Skeletal muscle tissue (tissue), 3 donors: ENCODE measurements at regions not wholly inside any gene's neighbourhood (a gene's known extent, or its start where the extent isn't known, plus 50 kb on each side); places are given as distances from the start of the nearest gene placed in this dataset.

ENCODE experiments used
- H3K27ac ChIP-seq: one replicate; pipeline ENCODE4 v1.7.0; 2013; ENCODE audit warnings: mild to moderate bottlenecking, low read depth, low read length, inconsistent platforms
- H3K27me3 ChIP-seq, 3 donors: one replicate each; pipeline ENCODE4 v1.7.0; 2013; ENCODE audit warnings: low read length in 3 of 3; ENCODE audit not compliant: control insufficient read depth in 3 of 3, insufficient read depth in 3 of 3
- H3K36me3 ChIP-seq, 3 donors: one replicate each; pipeline ENCODE4 v1.7.0; 2013; ENCODE audit warnings: low read length in 3 of 3; ENCODE audit not compliant: control insufficient read depth in 3 of 3, insufficient read depth in 3 of 3
- H3K4me1 ChIP-seq, 3 donors: one replicate each; pipeline ENCODE4 v1.7.0; 2013; ENCODE audit warnings: low read length in 3 of 3, mild to moderate bottlenecking in 3 of 3; ENCODE audit not compliant: control insufficient read depth in 3 of 3, insufficient read depth in 3 of 3
- H3K4me3 ChIP-seq, 3 donors: one replicate each; pipeline ENCODE4 v1.7.0; 2013; ENCODE audit warnings: low read length in 3 of 3
- H3K9ac ChIP-seq, 3 donors: one replicate each; pipeline ENCODE4 v1.7.0; 2013; ENCODE audit warnings: low read length in 3 of 3, mild to moderate bottlenecking in 3 of 3, moderate library complexity in 2 of 3, low read depth in 1 of 3
- H3K9me3 ChIP-seq, 3 donors: one replicate each; pipeline ENCODE4 v1.7.0; 2013; ENCODE audit warnings: low read length in 3 of 3; ENCODE audit not compliant: control insufficient read depth in 3 of 3
- donor health status: Osteomylitis.

- no peak overlapping the region for H3K9ac ChIP-seq
- no peaks in the 10 kb centered on the region for H3K4me1 ChIP-seq
- H3K27ac ChIP-seq: no peak overlapping the region
- H3K36me3 ChIP-seq: no peaks in the 10 kb centered on the region
- no peak overlapping the region for H3K4me3 ChIP-seq
- peaks cover 0 to 2% (median 2%) of the 10 kb centered on the region in 3 donors for H3K9me3 ChIP-seq
- no peaks in the 10 kb centered on the region for H3K27me3 ChIP-seq
Observed at GRCh38 chr16:65524997-65525396, 403.1 kb upstream of the CDH11 start.

GRCh38 chr16:65524231-65524630, 402.4 kb upstream of the CDH11 start:
- no peak overlapping the region for H3K9ac ChIP-seq
- no peak overlapping the region for H3K4me3 ChIP-seq
- H3K4me1 ChIP-seq: no peaks in the 10 kb centered on the region
- H3K36me3 ChIP-seq: no peaks in the 10 kb centered on the region
- H3K9me3 ChIP-seq: peaks cover 0 to 2% (median 2%) of the 10 kb centered on the region in 3 donors
- H3K27ac ChIP-seq: no peak overlapping the region
- H3K27me3 ChIP-seq: no peaks in the 10 kb centered on the region

DNA sequence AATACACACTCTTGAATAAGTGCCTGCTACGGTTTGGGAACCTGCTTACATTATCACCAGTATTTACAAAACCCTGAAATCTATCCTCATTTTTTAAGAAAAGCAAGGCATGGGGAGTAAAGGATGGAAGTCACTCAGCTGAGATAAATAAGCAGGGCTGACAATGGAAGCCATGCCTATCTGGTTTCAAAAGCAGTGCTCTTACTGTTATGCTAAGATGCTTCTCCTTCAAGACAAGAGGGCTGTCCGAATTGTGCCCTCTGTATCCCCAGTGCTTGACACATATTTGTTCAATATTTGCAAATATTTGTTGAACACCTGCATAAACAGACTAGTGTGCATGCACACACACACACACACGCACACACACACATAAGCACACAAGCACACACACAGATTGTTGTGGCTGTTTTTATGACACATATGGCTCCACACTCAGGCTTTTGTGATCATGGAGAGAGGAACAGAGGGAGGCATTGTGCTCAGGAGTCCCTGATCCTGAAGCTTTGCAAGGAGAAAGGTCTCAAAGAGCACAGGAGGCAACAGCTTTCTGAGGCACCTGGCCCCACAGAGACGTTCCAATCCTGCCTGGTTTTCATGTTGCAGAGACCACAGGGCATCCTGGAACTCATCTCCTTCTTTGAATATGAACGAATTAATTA, 401.6 kb upstream of the CDH11 start:
- Histone ChIP-seq H3K4me3 (no peak overlapping the region), H3K9ac (no peak overlapping the region), H3K36me3 (no peaks in the 10 kb centered on the region), H3K4me1 (no peaks in the 10 kb centered on the region), H3K27me3 (no peaks in the 10 kb centered on the region), H3K27ac (no peak overlapping the region), H3K9me3 (peaks cover 0 to 2% (median 2%) of the 10 kb centered on the region in 3 donors)

GRCh38 chr16:65522412-65522811, 400.5 kb upstream of the CDH11 start:
- H3K9ac ChIP-seq: no peak overlapping the region
- H3K27ac ChIP-seq: no peak overlapping the region
- H3K4me3 ChIP-seq: no peak overlapping the region

GRCh38 chr16:65521633-65522328, 399.9 kb upstream of the CDH11 start:
- Histone ChIP-seq H3K4me1 (no peaks in the 10 kb centered on the region), H3K4me3 (no peak overlapping the region), H3K27ac (no peak overlapping the region), H3K9me3 (peaks cover 0 to under 1% (median 0%) of the 10 kb centered on the region in 3 donors), H3K9ac (no peak overlapping the region), H3K27me3 (no peaks in the 10 kb centered on the region), H3K36me3 (no peaks in the 10 kb centered on the region)

More at GRCh38 chr16:65522412-65522811, 400.5 kb upstream of the CDH11 start:
- H3K27me3 ChIP-seq: no peaks in the 10 kb centered on the region
- H3K4me1 ChIP-seq: no peaks in the 10 kb centered on the region
- H3K9me3 ChIP-seq: peaks cover 0 to 2% (median 2%) of the 10 kb centered on the region in 3 donors
- no peaks in the 10 kb centered on the region for H3K36me3 ChIP-seq

- H3K9ac ChIP-seq: no peak overlapping the region
Observed at GRCh38 chr16:65519402-65519801, 397.5 kb upstream of the CDH11 start.

GRCh38 chr16:65515193-65515592, 393.3 kb upstream of the CDH11 start:
- H3K9ac ChIP-seq: no peak overlapping the region
- H3K4me3 ChIP-seq: no peak overlapping the region
- no peaks in the 10 kb centered on the region for H3K36me3 ChIP-seq
- H3K9me3 ChIP-seq: no peaks in the 10 kb centered on the region
- H3K27ac ChIP-seq: no peak overlapping the region
- no peaks in the 10 kb centered on the region for H3K4me1 ChIP-seq
- no peaks in the 10 kb centered on the region for H3K27me3 ChIP-seq

More at GRCh38 chr16:65519402-65519801, 397.5 kb upstream of the CDH11 start:
- Histone ChIP-seq H3K9me3 (no peaks in the 10 kb centered on the region), H3K4me1 (no peaks in the 10 kb centered on the region), H3K4me3 (no peak overlapping the region), H3K36me3 (no peaks in the 10 kb centered on the region), H3K27me3 (no peaks in the 10 kb centered on the region), H3K27ac (no peak overlapping the region)

DNA sequence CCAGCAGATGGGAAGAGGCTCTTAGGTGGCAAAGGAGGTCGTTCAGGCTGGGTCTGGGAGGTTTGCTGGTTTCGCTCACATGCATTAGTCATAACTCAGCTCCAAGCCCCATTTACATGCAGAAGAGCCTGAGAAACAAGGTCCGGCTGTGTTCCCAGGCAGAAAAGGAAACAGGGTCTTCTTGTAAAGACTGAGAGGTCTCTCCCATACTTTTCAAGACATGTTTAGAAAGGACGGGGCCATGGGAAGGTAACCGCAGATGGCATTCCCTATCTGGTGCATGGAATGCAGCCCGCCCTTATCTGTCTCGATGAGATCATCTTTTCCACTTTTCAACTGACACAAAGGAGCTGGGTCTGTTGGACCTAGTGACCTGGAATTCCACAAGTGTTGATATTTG, 389.0 kb upstream of the CDH11 start:
- H3K27me3 ChIP-seq: no peaks in the 10 kb centered on the region
- no peak overlapping the region for H3K9ac ChIP-seq
- H3K27ac ChIP-seq: no peak overlapping the region
- no peaks in the 10 kb centered on the region for H3K36me3 ChIP-seq
- no peak overlapping the region for H3K4me3 ChIP-seq
- no peaks in the 10 kb centered on the region for H3K9me3 ChIP-seq
- no peaks in the 10 kb centered on the region for H3K4me1 ChIP-seq

GRCh38 chr16:65510241-65510640, 388.4 kb upstream of the CDH11 start:
- no peak overlapping the region for H3K27ac ChIP-seq
- H3K4me1 ChIP-seq: no peaks in the 10 kb centered on the region
- no peak overlapping the region for H3K9ac ChIP-seq
- no peak overlapping the region for H3K4me3 ChIP-seq
- H3K27me3 ChIP-seq: no peaks in the 10 kb centered on the region
- no peaks in the 10 kb centered on the region for H3K9me3 ChIP-seq
- H3K36me3 ChIP-seq: no peaks in the 10 kb centered on the region

GRCh38 chr16:65509172-65509571, 387.3 kb upstream of the CDH11 start:
- Histone ChIP-seq H3K4me3 (no peak overlapping the region), H3K4me1 (no peaks in the 10 kb centered on the region), H3K27ac (no peak overlapping the region), H3K9ac (no peak overlapping the region), H3K9me3 (no peaks in the 10 kb centered on the region), H3K27me3 (no peaks in the 10 kb centered on the region), H3K36me3 (no peaks in the 10 kb centered on the region)
